DMS53 (cell line): ENCODE measurements at regions not wholly inside any gene's neighbourhood (a gene's known extent, or its start where the extent isn't known, plus 50 kb on each side); places are given as distances from the start of the nearest gene placed in this dataset.
"Not testable (repeated sequence)": the region's sequence is repeated elsewhere in the genome, so short reads cannot be mapped to it uniquely, and the experiment has no call there.

Source experiments
- DNase-seq: peaks from one replicate; lab custom pipeline; 2025; lab: John Stamatoyannopoulos, UW

GRCh38 chr3:181609030-181609767 lies 102.5 kb upstream of the SOX2 start:
- DNase-seq: no peak

- no peak for DNase-seq
Observed at GRCh38 chr3:181604267-181604666, 107.5 kb upstream of the SOX2 start.

- DNase-seq: no peak
Observed at GRCh38 chr3:181596126-181596525, 115.6 kb upstream of the SOX2 start.

DNA sequence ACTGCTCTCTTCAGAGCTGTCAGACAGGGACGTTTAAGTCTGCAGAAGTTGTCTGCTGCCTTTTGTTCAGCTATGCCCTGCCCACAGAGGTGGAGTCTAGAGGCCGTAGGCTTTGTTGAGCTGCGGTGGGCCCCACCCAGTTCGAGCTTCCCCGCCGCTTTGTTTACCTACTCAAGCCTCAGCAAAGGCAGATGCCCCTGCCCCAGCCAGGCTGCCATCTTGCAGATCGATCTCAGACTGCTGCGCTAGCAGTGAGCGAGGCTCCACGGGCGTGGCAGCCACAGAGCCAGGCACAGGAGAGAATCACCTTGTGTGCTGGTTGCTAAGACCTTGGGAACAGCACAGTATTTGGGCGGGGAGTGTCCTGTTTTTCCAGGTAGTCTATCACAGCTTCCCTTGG lies 120.8 kb upstream of the SOX2 start:
- DNase-seq: not testable (repeated sequence)

DNA sequence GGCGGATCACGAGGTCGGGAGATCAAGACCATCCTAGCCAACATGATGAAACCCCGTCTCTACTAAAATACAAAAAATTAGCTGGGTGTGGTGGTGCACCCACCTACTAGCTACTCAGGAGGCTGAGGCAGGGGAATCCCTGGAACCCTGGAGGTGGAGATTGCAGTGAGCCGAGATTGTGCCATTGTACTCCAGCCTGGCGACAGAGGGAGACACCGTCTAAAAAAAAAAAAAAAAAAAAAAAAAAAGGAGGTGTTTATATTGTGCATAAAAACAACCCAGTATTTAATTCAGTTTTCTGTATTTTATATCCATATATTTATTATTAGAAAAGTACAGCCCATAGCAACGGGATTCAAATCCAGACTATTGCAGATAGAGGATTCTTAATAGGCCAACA lies 129.1 kb upstream of the SOX2 start:
- no peak for DNase-seq

GRCh38 chr3:181581656-181582055 lies 130.1 kb upstream of the SOX2 start:
- DNase-seq: no peak

DNA sequence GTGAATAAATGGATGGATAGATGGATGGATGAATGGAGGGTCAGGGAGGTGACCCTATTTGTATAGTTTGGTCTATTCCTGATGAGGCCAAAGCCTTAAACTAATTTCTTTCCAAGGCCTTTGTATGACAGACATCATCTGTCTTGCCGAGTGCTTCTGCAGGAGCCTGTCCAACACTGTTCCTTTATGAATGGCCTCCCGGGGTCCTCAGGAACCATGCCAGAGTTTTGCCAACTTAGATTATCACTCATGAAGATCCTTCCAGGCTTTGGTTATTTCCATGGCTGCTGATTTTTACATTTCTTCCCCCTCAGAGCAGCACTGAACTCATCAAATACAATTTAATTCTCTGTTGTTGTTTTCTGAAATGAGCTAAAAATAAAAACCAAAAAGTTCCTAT lies 133.0 kb upstream of the SOX2 start:
- no peak for DNase-seq

DNA sequence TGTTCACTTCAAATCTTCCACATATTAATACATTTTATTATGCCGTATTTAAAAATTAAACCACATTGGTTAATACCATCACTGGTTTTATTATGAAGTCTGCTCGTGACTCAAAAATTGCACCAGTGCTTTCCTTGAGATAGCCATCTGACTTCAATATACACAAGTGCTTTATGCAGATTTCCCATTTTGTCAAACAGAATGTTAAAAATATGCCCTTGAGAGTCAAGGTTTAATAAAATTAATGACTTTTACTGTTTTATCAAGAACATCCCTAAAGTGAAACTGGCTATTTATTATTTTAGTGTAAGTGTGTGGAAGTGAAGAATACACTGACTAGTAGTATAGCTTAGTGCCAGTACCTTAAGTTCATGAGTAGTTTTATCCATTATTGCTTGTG lies 139.3 kb upstream of the SOX2 start:
- no peak for DNase-seq

GRCh38 chr3:181570472-181570871 lies 141.3 kb upstream of the SOX2 start:
- DNase-seq: no peak

GRCh38 chr3:181569356-181569940 lies 142.3 kb upstream of the SOX2 start:
- DNase-seq: no peak

- no peak for DNase-seq
Observed at GRCh38 chr3:181568693-181569092, 143.0 kb upstream of the SOX2 start.

DNA sequence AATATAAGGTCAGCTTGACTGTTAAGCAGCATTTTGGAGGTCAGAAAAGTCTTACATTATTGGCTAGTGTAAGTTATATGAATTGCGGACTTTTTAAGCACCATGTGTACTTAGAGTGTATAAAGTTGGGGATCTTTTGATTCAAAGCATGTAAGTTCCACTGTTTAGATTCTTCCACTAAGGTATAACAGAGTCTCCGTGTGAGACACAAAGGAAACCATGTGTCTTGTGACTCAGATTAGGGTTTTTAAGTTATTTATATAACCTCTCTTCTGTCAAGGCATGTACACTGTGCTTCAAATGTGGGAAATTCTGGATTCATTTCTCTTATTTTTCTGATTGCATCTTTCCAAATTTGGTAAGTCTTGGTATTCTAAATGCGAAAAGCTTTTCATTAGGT lies 143.5 kb upstream of the SOX2 start:
- DNase-seq: no peak

GRCh38 chr3:181567311-181568075 lies 144.2 kb upstream of the SOX2 start:
- no peak for DNase-seq

GRCh38 chr3:181565416-181565815 lies 146.3 kb upstream of the SOX2 start:
- no peak for DNase-seq

DNA sequence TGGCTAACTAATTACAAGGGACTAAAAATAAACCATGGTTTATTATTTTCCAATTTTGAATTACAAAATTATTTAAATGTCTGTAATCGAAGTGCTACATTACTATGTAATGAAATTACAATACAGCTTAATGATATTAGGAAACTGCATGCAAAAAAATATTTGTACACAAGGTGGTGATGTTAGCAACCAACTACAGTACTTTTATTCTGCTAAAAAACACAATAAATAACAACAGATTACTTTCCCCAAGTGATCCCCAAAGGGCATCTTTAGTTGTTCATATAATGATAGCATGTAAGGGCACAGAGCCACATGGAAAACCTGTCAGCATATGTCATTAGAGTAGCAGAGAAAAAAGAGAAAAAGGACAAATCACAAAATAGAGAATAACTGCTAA lies 147.5 kb upstream of the SOX2 start:
- DNase-seq: no peak

DNA sequence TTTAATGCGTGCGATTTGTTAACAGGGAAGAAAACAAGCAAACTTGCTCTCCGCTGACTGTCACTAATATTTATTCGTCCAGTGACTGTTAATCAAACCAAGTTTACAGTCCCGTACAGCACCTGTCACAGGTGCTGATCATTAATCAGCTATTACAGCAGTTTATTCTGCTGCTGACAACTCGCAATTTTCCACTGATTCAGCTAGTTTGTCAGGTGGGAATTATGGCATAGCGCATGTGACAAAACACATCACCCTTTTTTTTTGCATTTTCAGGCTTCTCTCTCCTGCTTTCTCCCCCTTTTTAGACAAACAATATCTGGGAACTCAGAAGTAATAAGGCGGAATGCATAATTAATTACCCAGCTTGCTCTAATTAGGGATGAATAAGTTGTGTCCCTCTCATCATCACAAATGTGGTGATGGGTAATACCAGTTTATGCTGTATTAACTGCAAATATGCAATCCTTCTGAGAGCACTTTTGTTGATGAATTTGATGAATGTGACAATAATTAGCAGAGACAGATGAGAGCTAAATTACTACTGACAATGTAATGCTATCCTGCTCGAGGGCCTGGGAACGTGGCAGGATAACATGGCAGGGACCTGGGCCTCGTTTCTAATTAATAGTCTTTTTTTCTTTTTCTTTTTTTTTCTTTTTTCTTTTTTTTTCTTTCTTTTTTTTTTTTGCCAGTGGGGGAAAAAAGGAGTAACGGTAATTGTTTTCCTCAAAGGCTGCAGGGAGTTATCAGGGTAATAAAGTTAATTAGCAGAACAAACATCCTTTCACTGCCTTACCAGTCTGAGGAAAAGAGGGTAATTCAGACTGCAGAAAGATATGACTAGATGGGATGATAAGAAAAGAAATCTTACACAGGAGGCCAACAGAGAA lies 150.3 kb upstream of the SOX2 start:
- no peak for DNase-seq

- DNase-seq: no peak
Observed at GRCh38 chr3:181558870-181559269, 152.9 kb upstream of the SOX2 start.

DNA sequence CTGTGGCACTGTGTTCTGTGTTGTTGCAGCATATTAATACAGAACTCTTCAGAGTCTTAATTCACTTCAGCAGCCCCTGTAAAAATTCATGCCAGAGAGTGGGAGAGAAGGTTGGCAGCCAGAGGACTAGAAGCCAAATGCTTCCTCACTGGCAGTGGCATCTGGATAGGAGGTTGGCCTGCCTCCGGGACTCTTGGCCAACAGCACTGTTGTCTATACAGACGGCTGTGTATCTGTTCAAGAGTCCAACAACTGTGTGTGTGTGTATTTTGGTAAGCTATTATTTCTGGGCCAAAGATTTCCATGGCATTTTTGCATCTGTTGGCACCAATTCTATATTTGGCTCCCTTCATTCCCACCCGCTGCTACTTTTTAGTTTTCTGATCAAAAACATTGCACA lies 156.0 kb upstream of the SOX2 start:
- DNase-seq: no peak

DNA sequence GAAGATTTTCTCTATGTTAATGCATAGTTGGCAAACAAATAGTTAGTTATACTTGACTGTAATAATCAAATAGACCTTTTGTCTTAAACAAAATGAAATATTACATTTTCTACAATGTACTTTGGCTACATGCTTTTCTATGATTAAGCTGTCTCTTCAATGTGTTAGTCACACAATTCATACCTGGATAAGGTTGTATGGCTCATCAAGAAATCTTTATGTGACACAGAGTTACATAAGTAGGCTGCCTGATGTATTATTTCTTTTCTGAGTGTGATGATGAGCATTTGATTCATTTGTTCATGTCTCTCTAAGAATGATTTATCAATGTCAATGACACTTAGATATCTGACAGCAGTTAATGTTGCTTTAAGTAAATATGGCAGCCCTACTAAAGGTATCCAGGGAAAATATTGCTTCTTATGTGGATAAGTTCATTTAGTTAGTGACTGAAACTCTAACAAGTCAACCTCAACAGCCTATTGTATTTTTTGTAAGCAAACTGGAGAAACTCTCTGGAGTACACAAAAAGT lies 157.4 kb upstream of the SOX2 start:
- no peak for DNase-seq

- DNase-seq: no peak
Observed at GRCh38 chr3:181549266-181549665, 162.5 kb upstream of the SOX2 start.

DNA sequence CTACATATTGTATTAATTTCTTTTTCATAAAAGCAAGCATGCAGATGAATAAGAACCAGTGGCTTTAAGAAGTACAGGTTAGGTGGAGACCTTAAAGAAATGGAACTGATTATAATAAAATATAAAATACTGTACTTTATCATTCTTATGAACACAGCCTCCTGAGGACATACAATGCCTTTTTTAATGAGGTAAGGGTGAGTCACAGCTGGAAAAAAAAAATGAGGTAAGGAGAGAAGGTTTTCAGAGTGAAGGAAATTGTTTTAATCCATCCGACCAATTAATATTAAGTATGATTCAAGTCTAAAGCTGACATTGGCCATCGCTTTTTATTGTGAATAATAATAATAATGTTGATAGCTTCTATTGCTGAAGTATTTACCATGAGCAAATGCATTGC lies 170.3 kb upstream of the SOX2 start:
- DNase-seq: no peak

DNA sequence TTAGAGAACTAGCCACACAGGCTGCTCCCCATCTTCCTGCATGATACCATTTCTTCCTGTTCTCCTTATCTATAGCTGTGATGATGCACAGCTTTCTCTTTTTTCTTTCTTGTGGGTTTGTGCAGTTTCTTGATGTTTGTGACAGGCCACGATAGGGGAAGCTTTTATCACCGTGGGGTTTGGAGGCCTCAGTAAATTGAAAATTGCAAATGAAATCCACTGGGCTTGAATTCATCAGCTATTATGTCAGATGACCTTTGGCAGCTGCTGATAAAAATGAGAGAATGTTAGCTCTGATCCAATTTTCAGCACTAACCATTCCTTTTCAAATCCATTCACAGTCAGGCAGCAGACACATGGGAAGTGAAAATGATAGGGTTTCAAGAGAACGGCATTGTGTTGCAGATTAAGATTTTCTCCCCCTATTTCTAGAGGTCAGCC lies 176.9 kb upstream of the SOX2 start:
- DNase-seq: no peak
